ENCODE measurements at regions not wholly inside any gene's neighbourhood (a gene's known extent, or its start where the extent isn't known, plus 50 kb on each side); places are given as distances from the start of the nearest gene placed in this dataset.

DNA sequence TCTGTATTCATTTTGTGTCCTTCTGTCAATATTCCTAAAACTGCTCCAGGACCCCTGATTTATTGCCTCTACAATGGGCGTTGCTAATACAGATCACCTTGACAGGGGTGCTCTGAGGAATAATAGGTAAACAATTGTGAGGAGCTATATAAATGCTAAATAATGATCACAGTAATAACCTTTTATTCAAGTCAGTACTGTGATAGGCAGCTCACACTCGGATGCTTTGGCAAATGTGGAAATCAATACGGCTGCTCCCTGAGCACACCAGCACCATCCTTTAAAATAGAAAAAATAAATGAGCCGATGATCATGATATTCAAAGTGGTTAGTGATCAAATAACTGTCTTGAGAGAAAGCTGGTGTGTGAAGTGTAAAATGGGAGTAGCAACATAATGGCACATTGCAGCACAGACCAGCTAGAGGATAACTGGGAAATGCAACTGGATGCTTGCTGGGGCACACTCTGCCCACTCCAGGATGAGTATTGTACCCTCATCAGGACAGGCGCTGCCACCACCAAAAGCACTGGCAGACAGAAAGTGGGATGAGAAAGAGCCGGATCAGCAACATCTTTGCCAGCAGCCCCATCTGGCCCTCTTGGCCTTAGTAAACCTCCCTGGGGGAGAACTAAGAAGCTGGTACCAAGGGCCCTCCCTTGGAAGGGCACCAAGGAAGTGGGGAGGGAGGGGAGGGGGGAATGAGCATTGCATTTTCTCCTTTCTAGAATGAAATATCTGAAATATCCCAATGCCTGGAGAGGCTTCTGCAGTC is 69.4 kb upstream of the SPATA31D4 start:
- FAIRE-seq (no peak), DNase-seq (ENCODE audit: insufficient read length, low spot score) (no peak)
- TF ChIP-seq, protein P1, sequence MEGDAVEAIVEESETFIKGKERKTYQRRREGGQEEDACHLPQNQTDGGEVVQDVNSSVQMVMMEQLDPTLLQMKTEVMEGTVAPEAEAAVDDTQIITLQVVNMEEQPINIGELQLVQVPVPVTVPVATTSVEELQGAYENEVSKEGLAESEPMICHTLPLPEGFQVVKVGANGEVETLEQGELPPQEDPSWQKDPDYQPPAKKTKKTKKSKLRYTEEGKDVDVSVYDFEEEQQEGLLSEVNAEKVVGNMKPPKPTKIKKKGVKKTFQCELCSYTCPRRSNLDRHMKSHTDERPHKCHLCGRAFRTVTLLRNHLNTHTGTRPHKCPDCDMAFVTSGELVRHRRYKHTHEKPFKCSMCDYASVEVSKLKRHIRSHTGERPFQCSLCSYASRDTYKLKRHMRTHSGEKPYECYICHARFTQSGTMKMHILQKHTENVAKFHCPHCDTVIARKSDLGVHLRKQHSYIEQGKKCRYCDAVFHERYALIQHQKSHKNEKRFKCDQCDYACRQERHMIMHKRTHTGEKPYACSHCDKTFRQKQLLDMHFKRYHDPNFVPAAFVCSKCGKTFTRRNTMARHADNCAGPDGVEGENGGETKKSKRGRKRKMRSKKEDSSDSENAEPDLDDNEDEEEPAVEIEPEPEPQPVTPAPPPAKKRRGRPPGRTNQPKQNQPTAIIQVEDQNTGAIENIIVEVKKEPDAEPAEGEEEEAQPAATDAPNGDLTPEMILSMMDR (IDR thresholded peaks at IDR 0.05; ENCODE audit: insufficient read depth, missing control alignments): no peak

DNA sequence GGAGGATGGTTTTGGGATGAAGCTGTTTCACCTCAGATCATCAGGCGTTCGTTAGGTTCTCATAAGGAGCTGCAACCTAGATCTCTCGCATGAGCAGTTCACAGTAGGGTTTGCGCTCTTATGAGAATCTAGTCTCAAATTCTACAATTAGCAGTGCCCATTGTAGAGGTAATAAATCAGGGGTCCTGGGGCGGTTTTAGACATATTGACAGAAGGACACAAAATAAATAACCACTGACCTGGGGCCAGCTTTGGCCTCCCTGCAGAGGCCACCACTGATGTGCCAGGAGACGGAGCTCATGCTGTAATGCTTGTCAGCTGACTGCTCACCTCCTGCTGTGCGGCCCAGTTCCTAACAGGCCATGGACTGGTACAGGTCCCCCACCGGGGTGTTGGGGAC is 67.6 kb upstream of the SPATA31D4 start:
- DNase-seq (ENCODE audit: insufficient read length, low spot score) (no peak), FAIRE-seq (no peak)
- TF ChIP-seq, protein P1 (IDR thresholded peaks at IDR 0.05; ENCODE audit: insufficient read depth, missing control alignments): no peak

DNA sequence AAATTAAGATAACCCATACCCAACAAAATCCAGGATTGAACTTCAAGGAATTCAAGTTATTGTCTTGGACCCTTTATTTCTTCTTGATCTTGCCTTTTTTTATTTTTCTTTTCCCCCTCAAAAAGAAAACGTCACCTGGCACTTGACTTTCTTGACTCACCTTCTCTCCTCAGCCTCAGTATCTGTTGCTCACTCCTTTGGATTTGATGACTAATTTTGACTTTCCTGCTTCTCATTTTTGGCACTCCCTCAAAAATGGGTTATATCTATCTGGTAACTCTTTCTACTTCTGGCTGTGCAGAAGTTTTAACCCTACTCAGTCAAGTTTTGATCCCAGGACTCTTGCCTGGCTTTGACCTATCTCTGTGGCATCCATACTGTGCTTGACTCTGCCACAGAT is 66.6 kb upstream of the SPATA31D4 start:
- DNase-seq (ENCODE audit: insufficient read length, low spot score): no peak
- TF ChIP-seq, protein P1 (IDR thresholded peaks at IDR 0.05; ENCODE audit: insufficient read depth, missing control alignments): no peak
- no peak for FAIRE-seq

DNA sequence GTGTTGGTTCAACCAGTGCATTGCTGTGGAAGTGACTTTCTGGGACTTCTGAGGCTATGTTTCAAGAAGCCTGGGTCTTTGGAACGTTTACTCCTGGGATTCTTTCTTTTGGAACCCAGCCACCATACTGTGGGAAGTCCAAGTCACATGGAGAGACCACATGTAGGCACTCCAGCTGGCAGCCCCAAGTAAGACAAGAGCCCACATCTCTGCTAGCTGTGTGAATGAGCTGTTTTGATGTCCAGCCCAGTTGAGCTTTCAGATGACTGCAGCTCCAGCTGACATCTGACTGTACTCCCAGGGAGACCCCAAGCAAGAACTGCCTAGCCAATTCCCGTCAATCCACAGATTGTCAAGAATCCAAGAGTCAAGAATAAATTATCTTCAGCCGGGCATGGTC is 60.1 kb upstream of the SPATA31D4 start:
- FAIRE-seq (no peak), DNase-seq (ENCODE audit: insufficient read length, low spot score) (no peak)
- TF ChIP-seq, protein P1 (IDR thresholded peaks at IDR 0.05; ENCODE audit: insufficient read depth, missing control alignments): no peak

DNA sequence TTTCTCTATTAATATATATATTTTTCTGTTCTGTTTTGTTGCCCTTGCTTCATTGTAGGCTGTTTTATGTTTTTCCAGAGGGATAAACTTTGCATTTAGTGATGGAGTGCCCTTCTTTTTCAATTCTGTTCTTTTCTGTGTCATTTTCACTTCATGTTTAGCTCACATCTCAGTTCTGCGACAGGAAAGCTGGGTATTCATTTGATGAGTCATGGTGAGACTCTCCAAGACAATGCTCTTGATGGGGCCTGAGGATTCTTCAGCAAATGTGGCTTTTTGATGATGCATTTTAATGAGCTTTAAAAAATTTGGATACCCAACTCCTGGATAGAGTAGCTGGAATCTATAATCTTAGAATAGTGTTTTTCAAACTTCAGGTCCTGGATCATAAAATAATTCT is 56.5 kb upstream of the SPATA31D4 start:
- TF ChIP-seq, protein P1 (IDR thresholded peaks at IDR 0.05; ENCODE audit: insufficient read depth, missing control alignments): no peak
- FAIRE-seq (no peak), DNase-seq (ENCODE audit: insufficient read length, low spot score) (no peak)

DNA sequence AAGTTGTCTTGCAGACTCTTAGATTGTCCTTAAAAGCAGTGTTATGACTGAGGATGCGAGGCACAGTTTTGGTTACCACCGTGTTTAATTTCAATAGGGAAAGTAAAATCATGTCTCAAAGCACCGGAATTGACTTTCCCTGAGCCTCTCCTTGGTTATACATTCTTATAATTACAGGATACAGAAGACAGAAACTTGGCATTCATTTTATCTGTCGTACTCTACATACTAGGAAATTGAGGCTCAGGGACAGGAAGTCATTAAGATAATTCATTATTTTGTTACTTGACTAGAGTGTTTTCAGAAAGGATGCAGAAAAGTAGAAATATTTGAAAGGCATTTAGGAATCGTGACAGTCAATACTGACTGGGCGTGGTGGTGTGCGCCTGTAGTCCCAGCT is 54.0 kb upstream of the SPATA31D4 start:
- DNase-seq (ENCODE audit: insufficient read length, low spot score) (no peak), FAIRE-seq (no peak)
- TF ChIP-seq, protein P1 (IDR thresholded peaks at IDR 0.05; ENCODE audit: insufficient read depth, missing control alignments): no peak

DNA sequence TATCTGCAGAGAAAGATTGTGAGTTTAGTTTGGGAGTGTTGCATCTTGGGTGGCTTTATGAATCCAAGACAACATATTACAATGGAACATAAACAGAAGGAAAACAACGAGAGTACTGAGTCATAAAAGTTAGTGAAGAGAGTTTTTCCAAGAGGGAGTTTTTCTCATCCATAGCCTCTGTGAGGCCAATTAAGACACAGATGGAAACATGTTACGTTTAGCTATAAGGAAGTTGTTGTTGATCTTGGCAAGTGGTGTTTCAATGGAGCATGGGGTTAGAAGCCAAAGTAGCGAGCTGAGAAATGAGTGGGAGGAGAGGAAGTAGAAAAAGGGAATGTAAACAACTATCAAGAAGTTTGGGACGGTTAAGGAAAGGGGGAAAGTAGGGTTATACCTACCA is 53.3 kb upstream of the SPATA31D4 start:
- DNase-seq (ENCODE audit: insufficient read length, low spot score) (no peak), FAIRE-seq (no peak)

More for the DNA sequence above, 53.3 kb upstream of the SPATA31D4 start:
- TF ChIP-seq, protein P1 (IDR thresholded peaks at IDR 0.05; ENCODE audit: insufficient read depth, missing control alignments): no peak

Measured in D721Med (cell line).